NCI-H1092 (cell line): ENCODE measurements at regions not wholly inside any gene's neighbourhood (a gene's known extent, or its start where the extent isn't known, plus 50 kb on each side); places are given as distances from the start of the nearest gene placed in this dataset.

Experiments used
- DNase-seq: peaks from one replicate; lab custom pipeline; 2025; lab: John Stamatoyannopoulos, UW

DNA sequence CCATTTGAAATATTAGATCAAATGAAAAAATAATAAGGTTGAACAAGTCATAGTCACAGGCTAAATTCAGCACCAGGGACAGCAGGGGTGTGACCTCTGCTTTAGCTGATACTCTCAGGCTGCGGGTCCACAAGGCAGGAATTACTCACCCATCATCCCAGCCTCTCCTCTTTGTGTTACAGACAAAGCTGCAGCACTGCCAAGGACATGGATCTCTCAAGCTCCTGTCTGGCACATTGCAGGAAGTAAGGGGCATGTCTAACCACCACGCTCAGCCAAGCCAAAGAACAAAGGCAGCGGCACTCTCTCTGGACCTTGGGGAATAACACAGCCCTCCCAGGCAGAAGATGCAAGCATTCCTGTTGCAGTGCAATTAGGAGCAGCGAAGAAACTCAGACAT lies 783.8 kb downstream of the VRK1 start:
- DNase-seq = no peak

DNA sequence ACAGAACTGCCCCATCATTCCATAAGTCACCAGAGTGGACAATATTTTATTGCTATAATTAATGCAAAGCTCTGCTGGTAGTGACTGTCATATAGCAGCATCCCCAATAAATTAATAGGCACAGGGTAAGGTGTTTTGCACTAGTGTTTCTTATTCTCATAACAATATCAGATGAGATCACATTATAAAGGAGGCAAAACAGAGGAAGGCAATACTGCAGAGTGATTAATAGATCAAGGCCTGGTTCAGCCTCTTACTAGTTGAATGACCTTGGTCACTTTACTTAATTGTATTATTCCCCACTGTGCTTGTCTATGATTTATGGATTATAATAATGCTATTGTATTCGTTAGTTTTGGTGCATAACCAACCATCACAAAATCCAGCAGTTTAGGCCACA lies 784.8 kb downstream of the VRK1 start:
- no peak for DNase-seq

DNA sequence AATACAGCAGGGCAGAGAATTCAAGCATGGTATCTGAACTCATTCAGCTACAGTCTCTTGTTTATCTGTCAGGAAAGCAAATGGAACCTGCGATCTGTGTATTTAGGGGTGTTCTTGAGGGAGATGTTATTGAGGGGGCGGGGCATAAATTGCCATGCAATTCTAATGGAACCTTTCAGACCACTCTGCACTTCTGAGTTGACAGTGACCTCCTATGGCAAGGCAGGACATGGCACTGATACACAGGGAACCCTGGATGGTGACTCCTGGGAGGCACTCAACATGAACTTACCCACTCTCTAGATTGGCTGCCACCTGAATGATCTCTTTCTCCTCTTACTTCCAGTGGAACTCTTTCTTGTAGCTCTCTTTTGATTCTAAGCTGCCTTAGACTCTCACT lies 787.3 kb downstream of the VRK1 start:
- DNase-seq = no peak

DNA sequence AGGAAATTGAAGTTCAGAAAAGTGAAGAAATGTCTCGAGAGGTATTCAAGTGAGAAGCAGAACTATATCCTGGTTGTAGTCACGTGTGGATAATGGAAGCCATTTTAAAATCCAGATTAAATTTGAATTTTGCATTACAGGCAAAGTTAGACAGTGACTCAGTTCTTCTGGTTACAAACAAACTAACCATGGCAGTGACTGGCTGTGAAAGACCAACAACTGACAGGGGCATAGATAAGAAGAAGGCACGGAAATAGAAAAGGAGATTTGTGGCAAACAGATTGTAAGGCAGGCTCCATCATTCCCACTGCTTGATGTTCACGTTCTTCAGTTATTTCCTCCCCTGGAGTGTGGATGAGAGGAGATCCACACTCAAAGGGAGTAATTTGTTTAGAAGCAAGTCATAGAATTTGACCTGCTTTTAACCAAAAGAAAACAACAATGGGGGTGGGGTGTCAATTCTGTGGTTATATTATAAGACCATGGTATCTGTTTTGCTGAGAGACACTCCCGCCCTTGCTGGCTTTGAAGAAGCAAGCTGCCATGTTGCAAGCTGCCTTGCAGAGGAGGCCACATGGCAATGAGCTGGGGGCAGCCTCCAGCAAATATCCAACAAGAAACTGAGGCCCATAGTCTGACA lies 795.3 kb downstream of the VRK1 start:
- no peak for DNase-seq

DNA sequence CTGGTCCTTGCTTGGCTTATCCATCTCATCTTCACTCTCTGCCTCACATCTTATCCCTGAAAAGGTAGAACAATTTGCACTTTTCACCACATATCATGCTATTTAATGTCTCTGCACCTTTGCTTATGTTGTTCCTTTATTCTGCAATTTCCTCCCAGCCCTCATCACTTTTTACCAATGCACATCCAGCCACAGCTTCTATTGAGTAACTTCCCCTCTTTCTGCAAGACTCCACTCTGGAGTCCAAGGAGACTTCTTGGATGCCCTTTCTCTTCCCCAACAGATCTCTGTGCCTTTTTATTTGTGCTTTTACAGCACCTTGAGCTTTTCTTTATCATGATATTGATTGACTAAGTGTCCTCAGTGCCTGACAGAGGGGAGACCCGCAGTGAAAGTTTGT lies 797.1 kb downstream of the VRK1 start:
- no peak for DNase-seq

DNA sequence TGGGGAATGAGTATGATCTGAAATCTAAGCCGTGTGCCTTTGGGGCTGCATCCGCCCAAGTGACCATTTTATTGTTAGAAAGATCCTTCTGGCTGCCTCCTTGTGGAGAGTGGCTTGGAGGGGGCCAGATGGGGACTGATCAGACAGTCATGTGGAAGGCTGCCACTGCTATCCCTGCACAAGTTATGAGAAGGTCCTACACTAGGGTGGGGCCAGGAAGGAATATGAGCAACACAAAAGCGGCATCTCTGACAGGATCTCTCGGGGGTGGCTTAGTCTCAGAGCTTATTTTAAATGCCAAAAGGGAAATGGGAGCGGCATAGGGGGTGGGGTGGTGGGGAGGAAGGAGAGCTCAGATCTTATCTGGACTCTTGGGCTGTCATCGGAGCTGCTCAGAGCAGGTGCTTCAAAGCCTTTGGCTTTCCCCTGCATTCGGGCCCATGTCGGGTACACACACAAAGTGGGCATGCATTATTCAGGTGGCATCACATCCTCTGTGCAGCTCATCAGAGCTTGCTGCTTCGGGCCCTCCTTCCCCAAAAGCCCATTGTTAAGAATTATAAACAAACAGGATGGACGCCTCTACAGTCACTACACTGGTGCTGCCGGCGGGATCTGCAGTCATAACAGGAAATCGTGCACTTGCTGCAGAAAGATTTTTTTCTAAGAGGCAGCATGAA lies 805.4 kb downstream of the VRK1 start:
- no peak for DNase-seq

DNA sequence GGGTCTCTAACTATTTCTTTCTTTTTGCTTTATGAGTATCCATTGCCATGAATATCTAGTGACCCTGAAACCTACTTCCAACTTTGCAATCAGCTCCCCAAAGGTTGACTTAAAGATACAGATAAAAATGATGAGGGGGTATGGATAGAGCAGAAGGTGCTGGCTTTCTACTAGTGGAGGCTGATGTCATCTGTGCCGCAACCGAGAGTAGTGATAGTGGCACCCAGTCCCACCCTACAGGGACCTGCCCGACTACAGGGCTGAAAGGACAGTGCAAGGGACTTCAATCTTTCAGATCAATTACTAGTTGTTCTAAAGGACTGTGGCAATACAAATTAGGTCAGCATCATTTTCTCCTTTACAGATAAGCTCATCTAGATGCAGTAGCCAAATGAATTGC lies 806.0 kb downstream of the VRK1 start:
- no peak for DNase-seq

DNA sequence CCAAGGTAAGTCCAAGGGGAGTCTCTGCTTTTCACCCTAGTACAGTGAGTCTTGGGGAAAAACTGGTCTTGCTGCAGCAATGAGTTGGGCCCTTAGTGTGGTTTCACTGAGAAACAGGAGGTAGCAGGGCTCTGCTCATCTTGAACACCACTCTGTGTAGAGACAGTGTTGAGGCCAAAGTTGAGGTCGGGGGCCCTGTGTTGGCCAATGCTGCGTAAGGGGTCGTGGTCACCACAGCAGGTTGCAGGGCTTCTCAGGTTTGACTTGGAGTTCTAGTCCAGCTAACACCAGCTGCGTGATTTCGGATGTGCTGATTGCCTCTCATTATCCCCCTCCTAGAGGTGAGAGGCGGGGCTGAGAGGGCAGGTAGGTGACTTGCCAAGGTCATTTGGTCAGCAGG lies 807.5 kb downstream of the VRK1 start:
- no peak for DNase-seq

DNA sequence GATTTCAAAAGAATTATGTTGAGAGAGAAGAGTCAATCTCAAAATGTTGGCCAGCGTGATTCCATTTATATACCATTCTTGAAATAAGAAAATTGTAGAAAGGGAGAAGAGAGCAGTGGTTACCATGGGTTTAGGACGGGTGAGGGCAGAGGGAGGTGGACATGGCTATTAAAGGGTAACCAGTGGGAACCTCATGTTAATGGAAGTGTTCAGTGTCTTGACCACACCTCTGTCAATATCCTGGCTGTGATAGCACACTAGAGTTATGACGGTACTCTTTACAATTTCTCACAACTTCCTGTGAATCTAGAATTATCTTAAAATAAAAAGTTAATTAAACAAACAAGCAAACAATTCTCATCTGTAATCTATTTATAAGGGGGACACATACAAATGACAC lies 821.2 kb downstream of the VRK1 start:
- no peak for DNase-seq

DNA sequence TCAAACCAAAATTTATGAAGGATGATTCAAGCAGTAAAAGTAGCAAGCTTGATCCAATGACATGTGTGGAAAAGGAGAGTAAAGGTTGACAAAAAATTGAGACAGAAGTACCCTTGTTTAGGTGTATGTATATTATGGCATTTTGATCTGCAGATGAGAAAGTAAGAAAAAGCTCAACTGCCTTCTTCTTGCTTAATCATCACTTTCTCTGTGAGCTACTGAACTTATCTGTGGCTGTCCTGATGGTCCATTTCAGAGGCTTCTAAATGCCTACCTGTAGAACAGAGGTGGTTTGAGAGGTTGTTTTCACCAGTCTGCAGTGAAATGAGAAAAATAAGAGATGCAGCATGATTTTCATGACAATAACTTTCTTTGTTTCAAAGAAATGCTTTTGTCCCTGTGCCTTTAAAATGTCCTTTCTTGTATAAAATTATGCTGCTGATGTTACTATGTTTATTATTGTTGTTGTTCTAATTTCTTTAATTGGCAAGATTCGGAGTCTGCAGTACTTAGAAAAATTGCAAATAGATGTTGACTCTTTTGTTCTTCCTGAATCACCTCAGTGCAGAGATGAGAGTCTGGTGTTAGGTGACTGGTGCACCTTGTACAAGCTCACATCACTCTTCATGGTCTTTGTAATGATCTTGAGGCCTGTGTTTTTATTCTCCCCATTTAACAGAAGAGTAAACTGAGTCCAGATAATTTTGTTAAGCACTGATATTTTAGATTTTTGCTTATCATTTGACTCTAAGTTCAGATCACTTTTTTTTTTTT lies 821.9 kb downstream of the VRK1 start:
- no peak for DNase-seq

DNA sequence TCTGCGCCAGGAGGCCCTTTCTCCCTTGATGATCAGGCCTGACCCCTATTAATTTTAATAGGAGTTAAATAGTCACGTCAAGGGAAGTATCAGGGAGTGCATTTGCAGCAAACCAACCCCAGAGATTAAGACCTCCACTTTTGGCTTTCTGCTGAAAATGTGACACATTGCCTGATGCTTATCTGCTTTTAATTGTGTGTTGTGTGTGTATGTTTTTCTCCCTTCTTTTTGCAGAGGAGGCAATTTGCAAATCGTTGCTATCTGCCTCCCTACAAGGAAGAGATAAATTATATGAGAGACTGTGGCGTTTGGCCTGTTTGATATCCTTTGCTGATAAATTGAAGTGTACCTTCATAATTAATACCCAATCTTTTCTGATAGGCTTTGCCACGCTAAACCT lies 822.9 kb downstream of the VRK1 start:
- DNase-seq = no peak

DNA sequence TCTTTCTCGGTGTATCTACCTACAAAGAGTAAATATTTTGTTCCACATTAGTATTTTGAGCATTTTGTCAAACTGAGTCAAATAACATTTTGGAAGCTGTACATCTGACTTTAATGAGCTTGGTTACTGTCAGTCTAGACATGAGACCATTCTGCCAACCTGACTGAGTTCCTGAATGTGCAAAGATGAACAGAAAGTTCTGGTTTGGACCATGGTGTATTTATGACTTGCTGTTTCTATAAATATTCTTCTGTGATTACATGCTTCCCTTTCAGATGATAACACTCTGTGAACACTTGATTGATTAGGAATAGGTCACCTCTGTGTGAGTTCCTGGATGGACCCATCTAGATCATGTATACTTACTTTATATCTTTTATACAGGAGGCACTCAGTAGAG lies 827.8 kb downstream of the VRK1 start:
- DNase-seq = no peak

DNA sequence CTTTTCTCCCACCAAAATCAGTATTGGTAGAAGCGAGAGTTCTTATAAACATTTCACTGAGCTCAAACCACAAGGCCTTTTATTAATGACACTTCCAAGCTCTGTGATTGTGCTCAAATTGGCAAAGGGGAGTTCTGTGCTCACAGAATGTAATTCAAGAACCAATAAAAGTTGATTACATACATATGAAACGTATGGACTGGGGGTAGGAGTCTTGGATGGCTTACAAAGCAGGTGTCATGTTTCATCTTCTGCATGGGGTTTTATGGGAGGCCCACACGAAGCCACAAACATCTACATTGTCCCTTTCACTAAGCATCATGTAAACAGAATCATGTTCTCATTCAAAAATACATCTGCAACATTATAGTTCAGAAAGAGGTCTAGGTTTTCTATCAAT lies 828.3 kb downstream of the VRK1 start:
- DNase-seq = no peak

DNA sequence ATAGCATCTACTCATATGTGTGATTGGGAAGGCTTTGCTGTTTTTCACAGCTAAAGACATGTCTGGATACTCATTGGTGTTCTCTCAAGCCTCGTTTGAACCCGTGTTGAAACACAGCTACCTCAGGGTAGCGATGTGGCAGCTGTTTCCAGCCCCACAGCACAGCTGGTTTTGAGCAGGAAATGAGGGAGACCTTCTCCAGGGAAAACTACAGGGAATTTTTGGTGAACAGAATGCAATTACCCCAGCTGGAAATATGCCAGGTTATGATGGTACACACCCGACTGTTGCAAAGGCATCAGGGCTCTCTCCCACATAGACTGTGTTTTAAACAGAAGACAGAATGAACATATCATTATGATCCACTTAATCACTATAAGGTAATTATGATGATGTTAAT lies 828.9 kb downstream of the VRK1 start:
- DNase-seq = no peak

DNA sequence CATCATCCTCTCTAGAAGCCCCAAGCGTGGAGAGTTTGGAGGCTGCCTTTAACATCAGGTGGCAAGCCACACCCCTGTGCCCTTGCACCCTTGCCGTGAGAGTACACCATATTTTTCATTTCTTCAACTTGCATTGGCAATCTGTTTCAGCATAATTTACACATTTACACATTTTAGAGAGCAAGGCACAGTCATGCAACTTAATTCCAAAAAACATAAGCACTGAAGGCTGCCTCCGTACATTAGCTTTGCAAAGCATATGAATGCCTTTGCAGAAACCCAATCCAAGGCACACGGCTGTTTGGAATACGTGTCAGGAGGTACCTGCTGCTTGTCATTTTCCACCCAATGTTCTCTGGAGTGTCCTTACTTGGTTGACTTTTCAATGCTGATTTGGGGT lies 833.1 kb downstream of the VRK1 start:
- no peak for DNase-seq

DNA sequence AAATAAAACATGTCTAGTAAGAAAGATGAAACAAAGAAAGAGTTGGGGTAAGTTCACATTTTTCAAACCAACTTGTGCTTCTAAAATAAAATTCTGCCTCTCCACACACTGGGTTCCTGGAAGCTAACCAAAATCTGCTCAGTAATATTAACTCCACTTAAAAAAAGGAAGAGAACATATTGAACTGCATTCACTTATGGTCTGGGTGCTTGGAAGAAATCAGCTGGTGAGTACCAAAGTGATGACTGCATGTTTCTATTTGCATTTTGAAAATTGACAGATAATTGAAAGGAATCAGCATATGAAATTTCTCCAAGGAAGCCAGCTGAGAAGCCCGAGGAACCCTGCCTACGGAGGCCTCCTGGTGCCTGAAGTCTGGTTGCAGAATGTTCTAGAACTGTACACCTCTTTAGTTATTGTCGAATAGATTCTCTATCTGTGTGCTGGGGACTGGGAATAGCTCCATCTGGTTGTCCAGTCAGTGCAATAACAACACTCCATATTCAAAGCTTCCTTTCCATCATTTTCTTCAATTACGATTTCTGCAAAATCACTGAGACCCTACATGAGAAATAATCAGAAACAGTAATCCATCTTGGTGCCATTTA lies 836.1 kb downstream of the VRK1 start:
- no peak for DNase-seq

DNA sequence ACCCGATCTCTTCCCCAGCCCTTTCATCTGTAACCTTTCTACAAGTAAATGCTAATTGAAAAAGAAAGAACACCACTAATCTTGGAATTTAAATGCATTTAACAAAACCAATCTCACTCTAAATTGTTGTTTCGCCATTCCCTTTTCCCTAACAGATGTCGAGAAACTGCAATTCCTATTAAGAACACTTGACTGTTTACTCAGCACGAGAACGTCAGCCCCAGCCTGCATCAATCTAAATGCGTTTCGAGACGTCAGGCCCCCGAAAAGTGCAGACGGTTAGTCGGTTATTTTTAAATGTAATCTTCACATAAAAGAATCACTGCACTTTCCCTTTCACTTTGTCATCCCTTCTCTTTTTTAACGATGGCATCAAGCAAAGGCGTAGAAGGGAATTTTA lies 837.6 kb downstream of the VRK1 start:
- no peak for DNase-seq

DNA sequence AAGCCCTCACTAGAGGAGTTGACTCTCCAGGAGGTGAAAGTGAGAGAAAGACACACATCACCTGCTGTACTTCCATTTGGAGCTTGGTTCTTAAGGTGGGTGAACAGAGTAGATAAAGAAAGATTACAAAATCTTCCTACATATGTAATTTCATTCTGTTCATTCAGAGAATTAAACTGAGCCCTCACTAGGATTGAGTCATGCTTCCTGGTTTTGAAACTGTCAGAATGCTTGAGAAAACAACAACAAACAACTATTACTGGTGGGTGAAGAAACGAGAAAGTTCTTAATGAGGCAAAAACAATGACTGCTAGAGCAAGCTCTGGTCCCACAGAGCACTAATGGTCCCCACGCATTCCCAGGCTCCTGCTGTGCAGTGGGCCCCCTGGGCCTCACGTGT lies 841.7 kb downstream of the VRK1 start:
- no peak for DNase-seq

DNA sequence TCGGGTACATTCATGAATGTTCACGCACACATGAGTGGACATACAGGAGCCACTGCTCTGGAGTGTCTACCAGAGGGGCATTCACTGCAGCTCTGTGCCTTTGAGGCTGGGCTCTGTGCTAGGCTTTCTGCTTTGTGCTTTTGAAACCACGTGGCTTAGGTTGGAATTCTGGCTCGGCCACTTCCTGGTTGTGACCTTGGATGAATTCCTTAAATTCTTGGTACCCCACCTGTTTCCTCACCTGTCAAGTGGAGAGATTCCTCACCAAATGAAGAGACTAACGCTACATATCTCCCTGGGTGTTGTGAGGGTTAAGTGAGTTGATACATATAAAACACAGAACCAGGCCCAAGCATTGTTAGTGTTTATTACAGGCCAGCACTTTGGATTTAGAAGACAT lies 842.8 kb downstream of the VRK1 start:
- DNase-seq = no peak

DNA sequence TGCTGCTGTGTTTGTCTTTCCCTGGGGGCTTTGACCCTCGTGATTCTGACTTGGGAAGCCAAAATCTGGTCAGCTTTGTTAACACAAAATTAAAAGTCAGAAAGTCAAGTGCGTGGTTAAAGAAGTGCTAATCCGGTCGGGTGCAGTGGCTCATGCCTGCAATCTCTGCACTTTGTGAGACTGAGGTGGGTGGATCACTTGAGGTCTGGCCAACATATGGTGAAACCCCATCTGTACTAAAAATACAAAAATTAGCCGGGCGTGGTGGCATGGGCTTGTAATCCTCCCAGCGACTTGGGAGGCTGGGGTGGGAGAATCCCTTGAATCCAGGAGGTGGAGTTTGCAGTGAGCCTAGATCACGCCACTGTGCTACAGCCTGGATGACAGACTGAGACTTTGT lies 844.6 kb downstream of the VRK1 start:
- DNase-seq = no peak

DNA sequence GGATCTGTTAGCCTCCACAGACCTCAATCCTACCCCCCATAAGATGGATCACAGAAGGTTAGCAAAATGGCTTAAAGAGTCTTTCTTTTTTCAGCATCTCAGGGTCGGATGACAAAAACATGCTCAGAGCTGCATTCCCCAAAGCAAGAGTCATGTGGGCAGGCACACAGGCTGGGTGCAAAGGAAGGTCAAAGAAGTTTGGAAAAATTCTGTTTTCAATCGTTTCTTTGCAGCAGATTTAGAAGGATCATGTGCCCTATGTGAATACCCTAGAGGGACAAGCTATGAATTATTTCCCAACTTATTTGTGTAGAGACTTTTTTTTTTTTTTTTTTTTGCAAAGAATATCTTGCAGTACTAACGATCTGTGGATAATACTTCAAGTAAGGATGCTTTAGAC lies 845.4 kb downstream of the VRK1 start:
- no peak for DNase-seq

DNA sequence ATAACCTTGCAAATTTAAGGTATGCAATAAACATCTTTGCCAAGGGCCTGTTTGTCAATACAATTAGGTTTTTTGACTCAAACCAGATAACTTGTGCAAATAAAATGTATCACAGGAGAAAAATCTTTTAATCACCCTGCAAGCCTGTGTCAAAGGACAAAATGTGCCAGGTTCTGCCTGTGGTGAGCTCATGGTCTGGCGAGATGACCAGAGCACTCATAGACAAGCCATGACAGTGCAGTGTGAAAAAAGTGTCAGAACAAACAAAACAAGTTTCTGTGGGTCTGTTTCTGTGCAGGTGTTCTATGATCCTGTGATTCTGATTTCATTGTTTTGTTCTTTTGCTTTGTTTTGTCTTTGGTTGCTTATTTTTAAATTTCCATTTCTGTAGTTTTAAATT lies 847.2 kb downstream of the VRK1 start:
- DNase-seq = no peak

DNA sequence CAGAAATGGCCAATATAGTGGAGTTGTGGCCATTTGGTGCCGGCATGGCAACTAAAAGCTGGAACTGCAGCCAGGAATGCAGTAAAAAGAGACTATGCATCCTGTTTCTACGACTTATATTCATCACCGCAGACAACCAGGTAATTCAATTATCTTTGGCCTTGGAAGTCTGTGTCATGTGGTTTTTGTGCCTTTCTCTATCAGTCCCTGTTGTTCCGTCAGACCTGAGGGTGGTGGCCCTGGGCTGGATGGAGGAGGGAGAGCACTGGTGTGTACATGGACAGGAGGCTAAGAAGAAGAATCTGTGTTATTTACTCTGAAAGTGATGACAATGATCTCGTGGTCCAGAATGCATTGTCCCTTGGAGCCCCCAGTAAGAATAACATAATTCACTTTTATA lies 852.6 kb downstream of the VRK1 start:
- DNase-seq = no peak
